ENCODE measurements at regions not wholly inside any gene's neighbourhood (a gene's known extent, or its start where the extent isn't known, plus 50 kb on each side); places are given as distances from the start of the nearest gene placed in this dataset.

GRCh38 chr4:130023088-130023487 is 927.1 kb downstream of the C4orf33 start:
- TF ChIP-seq ZNF449 (tag by site-specific recombination; IDR thresholded peaks at IDR 0.05) (no peak), ZNF140 (tag by site-specific recombination; IDR thresholded peaks at IDR 0.05) (no peak), CTCF (tag by site-specific recombination; IDR thresholded peaks at IDR 0.05) (no peak), ZFP41 (tag by site-specific recombination; IDR thresholded peaks at IDR 0.05; ENCODE audit: borderline replicate concordance) (no peak), ZNF518A (tag by site-specific recombination; conservative IDR thresholded peaks at IDR 0.05; ENCODE audit: low read depth) (no peak)

Measured in HEK293 (cell line).